GM23338 (cell line): ENCODE measurements at regions not wholly inside any gene's neighbourhood (a gene's known extent, or its start where the extent isn't known, plus 50 kb on each side); places are given as distances from the start of the nearest gene placed in this dataset.

ENCODE experiments used
- ATAC-seq: fragments of 200-7000 bp; cut with Tn5 transposase; 3 replicates; pipeline ENCODE4 v1.9.1; 2020
- DNase-seq: peaks from one replicate; pipeline ENCODE4 v3.0.0-alpha.2; 2015; ENCODE audit warnings: low spot score
- H2AFZ ChIP-seq: fragments of 200-600 bp; sonication (generic); 2 replicates; pipeline ENCODE4 v1.8.0; 2016; ENCODE audit warnings: antibody characterized with exemption, mild to moderate bottlenecking, moderate library complexity
- H3F3A ChIP-seq: fragments of 200-600 bp; sonication (generic); replicated peaks from 2 replicates; pipeline ENCODE4 v1.8.0; 2017; ENCODE audit warnings: antibody characterized with exemption, mixed run types, low read depth
- H3K27ac ChIP-seq: fragments of 200-600 bp; sonication (generic); 2 replicates; pipeline ENCODE4 v1.6.1; 2016; ENCODE audit warnings: low read depth
- H3K27me3 ChIP-seq: fragments of 200-600 bp; sonication (generic); 2 replicates; pipeline ENCODE4 v1.8.0; 2016; ENCODE audit warnings: mild to moderate bottlenecking, mixed run types, moderate library complexity; ENCODE audit not compliant: insufficient read depth
- H3K36me3 ChIP-seq: fragments of 200-600 bp; sonication (generic); 2 replicates; pipeline ENCODE4 v1.8.0; 2016; ENCODE audit warnings: mild to moderate bottlenecking; ENCODE audit not compliant: insufficient read depth
- H3K4me1 ChIP-seq: fragments of 200-600 bp; sonication (generic); 2 replicates; pipeline ENCODE4 v1.8.0; 2016; ENCODE audit warnings: mild to moderate bottlenecking, moderate library complexity; ENCODE audit not compliant: insufficient read depth
- H3K4me2 ChIP-seq: fragments of 200-600 bp; sonication (generic); 2 replicates; pipeline ENCODE4 v1.7.1; 2017; ENCODE audit warnings: mixed run types
- H3K4me3 ChIP-seq: fragments of 200-600 bp; sonication (generic); 2 replicates; pipeline ENCODE4 v1.6.1; 2016; ENCODE audit warnings: mixed run types
- H3K79me2 ChIP-seq: fragments of 200-600 bp; sonication (generic); replicated peaks from 2 replicates; pipeline ENCODE4 v1.8.0; 2017; ENCODE audit warnings: mild to moderate bottlenecking; ENCODE audit not compliant: insufficient read depth
- H3K9me2 ChIP-seq: fragments of 200-600 bp; sonication (generic); 2 replicates; pipeline ENCODE4 v1.8.0; 2017; ENCODE audit not compliant: insufficient read depth
- H4K20me1 ChIP-seq: fragments of 200-600 bp; sonication (generic); replicated peaks from 2 replicates; pipeline ENCODE4 v1.8.0; 2017; ENCODE audit warnings: mild to moderate bottlenecking; ENCODE audit not compliant: insufficient read depth
- H3K27ac Mint-ChIP-seq: 2 replicates; pipeline ENCODE4 v1.8.0; 2020; ENCODE audit warnings: inconsistent platforms, mild to moderate bottlenecking, moderate library complexity, mixed read lengths
- H3K27me3 Mint-ChIP-seq: 3 replicates; pipeline ENCODE4 v1.8.0; 2022; ENCODE audit warnings: low read depth, mild to moderate bottlenecking, moderate library complexity, mixed read lengths, inconsistent platforms; ENCODE audit not compliant: insufficient read depth, poor library complexity
- H3K36me3 Mint-ChIP-seq: 3 replicates; pipeline ENCODE4 v1.8.0; 2021; ENCODE audit warnings: low read depth, mild to moderate bottlenecking, inconsistent platforms, moderate library complexity, mixed read lengths
- H3K4me1 Mint-ChIP-seq: 3 replicates; pipeline ENCODE4 v1.8.0; 2020; ENCODE audit warnings: mild to moderate bottlenecking, inconsistent platforms, mixed read lengths
- H3K4me3 Mint-ChIP-seq: 3 replicates; pipeline ENCODE4 v1.8.0; 2021; ENCODE audit warnings: moderate library complexity, mild to moderate bottlenecking, inconsistent platforms, mixed read lengths
- H3K9me3 Mint-ChIP-seq: 3 replicates; pipeline ENCODE4 v1.8.0; 2020; ENCODE audit warnings: moderate library complexity, mild to moderate bottlenecking, inconsistent platforms, mixed read lengths
- CREB1 ChIP-seq: fragments of 250-450 bp; sonication (Bioruptor Pico); IDR thresholded peaks from 2 replicates; pipeline ENCODE4 v1.5.0; 2020; ENCODE audit warnings: low read depth, mild to moderate bottlenecking, moderate library complexity
- CTCF ChIP-seq, 2 experiments: fragments of 200-600 bp in 1 of 2; sonication (generic) in 1 of 2; conservative IDR thresholded peaks; 2 replicates each; pipeline versions ENCODE4 v1.5.1 to v1.6.1; 2016 to 2017; ENCODE audit warnings: antibody characterized with exemption in 2 of 2, low read depth in 2 of 2, mild to moderate bottlenecking in 2 of 2, moderate library complexity in 1 of 2
- ETS1 ChIP-seq: IDR thresholded peaks from 2 replicates; pipeline ENCODE4 v1.6.1; 2016; ENCODE audit warnings: antibody characterized with exemption
- EZH2 ChIP-seq: fragments of 200-600 bp; sonication (generic); IDR thresholded peaks from one replicate; pipeline ENCODE4 v1.8.0; 2017; ENCODE audit warnings: antibody characterized with exemption, mild to moderate bottlenecking, low read depth; ENCODE audit not compliant: unreplicated experiment
- EZH2phosphoT487 ChIP-seq: fragments of 200-600 bp; sonication (generic); IDR thresholded peaks from one replicate; pipeline ENCODE4 v1.8.1; 2018; ENCODE audit warnings: antibody characterized with exemption; ENCODE audit not compliant: unreplicated experiment
- JUNB ChIP-seq: IDR thresholded peaks from one replicate; pipeline ENCODE4 v1.6.1; 2016; ENCODE audit warnings: antibody characterized with exemption; ENCODE audit not compliant: unreplicated experiment
- NANOG ChIP-seq: IDR thresholded peaks from 2 replicates; pipeline ENCODE4 v1.6.1; 2016; ENCODE audit warnings: antibody characterized with exemption, borderline replicate concordance
- POLR2AphosphoS5 ChIP-seq: IDR thresholded peaks from 2 replicates; pipeline ENCODE4 v1.6.1; 2016; ENCODE audit warnings: antibody characterized with exemption, low read depth
- REST ChIP-seq: IDR thresholded peaks from one replicate; pipeline ENCODE4 v1.6.1; 2018; ENCODE audit warnings: antibody characterized with exemption; ENCODE audit not compliant: unreplicated experiment
- STAT1 ChIP-seq: IDR thresholded peaks from one replicate; pipeline ENCODE4 v1.6.1; 2016; ENCODE audit warnings: antibody characterized with exemption; ENCODE audit not compliant: unreplicated experiment
- ZNF114 ChIP-seq: fragments of 250-450 bp; sonication (Bioruptor Pico); IDR thresholded peaks from 2 replicates; pipeline ENCODE4 v1.5.0; 2020; ENCODE audit warnings: mild to moderate bottlenecking, moderate library complexity
- ZNF331 ChIP-seq: fragments of 250-450 bp; sonication (Bioruptor Pico); IDR thresholded peaks from 2 replicates; pipeline ENCODE4 v1.5.0; 2020; ENCODE audit warnings: low read depth, mild to moderate bottlenecking, moderate library complexity
- ZNF462 ChIP-seq: fragments of 250-450 bp; sonication (Bioruptor Pico); IDR thresholded peaks from 2 replicates; pipeline ENCODE4 v1.5.0; 2020; ENCODE audit warnings: mild to moderate bottlenecking, moderate library complexity

GRCh38 chr4:19677211-19677610 is 574.5 kb upstream of the SLIT2 start:
- H3K4me2 ChIP-seq: no peak overlapping the region
- no peak overlapping the region for H2AFZ ChIP-seq
- peaks cover 4% of the 10 kb centered on the region; the same call in 2 of the 3 replicates for H3K9me3 Mint-ChIP-seq
- H3K9me2 ChIP-seq: 0 out of 2 replicates have a peak, but pooled peaks cover 5% of the 10 kb centered on the region
- H3K36me3 Mint-ChIP-seq: no peaks in the 10 kb centered on the region
- H3K79me2 ChIP-seq: no peaks in the 10 kb centered on the region
- H3K4me1 ChIP-seq: no peaks in the 10 kb centered on the region
- no peak overlapping the region for H3K27ac Mint-ChIP-seq
- no peaks in the 10 kb centered on the region for H3K36me3 ChIP-seq
- H3K4me3 ChIP-seq: no peak overlapping the region
- no peaks in the 10 kb centered on the region for H3F3A ChIP-seq
- no peaks in the 10 kb centered on the region for H3K4me1 Mint-ChIP-seq
- H3K4me3 Mint-ChIP-seq: no peak overlapping the region
- H3K27me3 ChIP-seq: no peaks in the 10 kb centered on the region
- no peaks in the 10 kb centered on the region for H4K20me1 ChIP-seq
- no peaks in the 10 kb centered on the region for H3K27me3 Mint-ChIP-seq
- H3K27ac ChIP-seq: no peak overlapping the region
- no peak for ATAC-seq
- DNase-seq: no peak
- TF ChIP-seq ZNF331 (CRISPR knock-in tag) (no peak), NANOG (no peak), POLR2AphosphoS5 (no peak), ZNF462 (CRISPR knock-in tag) (no peak), ZNF114 (CRISPR knock-in tag) (no peak), EZH2phosphoT487 (no peak), CREB1 (CRISPR knock-in tag) (no peak), EZH2 (no peak), JUNB (no peak), CTCF (conservative IDR thresholded peaks at IDR 0.05; ENCODE audit: low read depth in 2 of 2) (no peak), ETS1 (no peak), STAT1 (no peak), REST (no peak)
